ENCODE measurements at regions not wholly inside any gene's neighbourhood (a gene's known extent, or its start where the extent isn't known, plus 50 kb on each side); places are given as distances from the start of the nearest gene placed in this dataset.

DNA sequence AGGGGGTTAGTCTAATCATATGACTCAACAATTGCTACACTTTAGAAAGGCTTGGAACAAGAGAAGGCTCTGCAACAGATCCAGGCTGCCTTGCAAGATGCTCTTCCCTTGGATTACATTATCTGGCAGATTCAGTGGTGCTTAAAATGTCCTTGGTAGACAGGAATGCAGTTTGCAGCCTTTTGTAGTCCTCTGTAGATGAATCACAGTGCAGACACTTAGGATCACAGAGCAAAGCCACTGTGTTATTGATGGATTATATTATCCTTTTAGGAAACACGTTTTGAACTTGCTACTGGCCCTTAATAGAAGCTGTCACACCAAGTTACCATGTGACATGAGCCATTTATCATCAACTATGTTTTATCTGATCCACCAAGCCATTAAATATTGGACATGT is 152.2 kb downstream of the CBLN2 start:
- no peak for DNase-seq (ENCODE audit: low spot score in 2 of 2, unreplicated experiment in 2 of 2)
- Mint-ChIP-seq H3K36me3 (no peaks in the 10 kb centered on the region), H3K4me1 (no peaks in the 10 kb centered on the region), H3K4me3 (no peak overlapping the region), H3K9me3 (peaks cover 4% of the 10 kb centered on the region), H3K27ac (no peak overlapping the region), H3K27me3 (ENCODE audit: low read depth) (no peaks in the 10 kb centered on the region)
- TF ChIP-seq, protein P1, sequence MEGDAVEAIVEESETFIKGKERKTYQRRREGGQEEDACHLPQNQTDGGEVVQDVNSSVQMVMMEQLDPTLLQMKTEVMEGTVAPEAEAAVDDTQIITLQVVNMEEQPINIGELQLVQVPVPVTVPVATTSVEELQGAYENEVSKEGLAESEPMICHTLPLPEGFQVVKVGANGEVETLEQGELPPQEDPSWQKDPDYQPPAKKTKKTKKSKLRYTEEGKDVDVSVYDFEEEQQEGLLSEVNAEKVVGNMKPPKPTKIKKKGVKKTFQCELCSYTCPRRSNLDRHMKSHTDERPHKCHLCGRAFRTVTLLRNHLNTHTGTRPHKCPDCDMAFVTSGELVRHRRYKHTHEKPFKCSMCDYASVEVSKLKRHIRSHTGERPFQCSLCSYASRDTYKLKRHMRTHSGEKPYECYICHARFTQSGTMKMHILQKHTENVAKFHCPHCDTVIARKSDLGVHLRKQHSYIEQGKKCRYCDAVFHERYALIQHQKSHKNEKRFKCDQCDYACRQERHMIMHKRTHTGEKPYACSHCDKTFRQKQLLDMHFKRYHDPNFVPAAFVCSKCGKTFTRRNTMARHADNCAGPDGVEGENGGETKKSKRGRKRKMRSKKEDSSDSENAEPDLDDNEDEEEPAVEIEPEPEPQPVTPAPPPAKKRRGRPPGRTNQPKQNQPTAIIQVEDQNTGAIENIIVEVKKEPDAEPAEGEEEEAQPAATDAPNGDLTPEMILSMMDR (IDR thresholded peaks at IDR 0.05; ENCODE audit: unreplicated experiment): no peak

DNA sequence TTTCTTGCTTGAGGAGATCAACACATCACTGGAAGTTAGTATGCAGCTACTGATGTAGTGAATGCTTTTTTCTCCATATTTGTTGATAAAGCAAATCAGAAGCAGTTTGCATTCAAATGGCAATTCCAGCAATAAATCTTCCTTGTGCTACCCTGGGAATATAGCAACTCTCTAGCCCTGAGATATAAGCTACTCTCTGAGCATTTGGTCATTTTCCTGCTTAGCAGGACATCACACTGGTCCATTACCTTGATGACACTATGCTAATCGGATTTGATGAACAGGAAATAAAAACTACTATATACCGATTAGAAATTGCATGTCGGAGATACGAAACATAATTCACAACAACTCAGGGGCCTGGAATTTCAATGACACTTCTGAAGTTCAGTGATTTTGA is 152.7 kb downstream of the CBLN2 start:
- Mint-ChIP-seq H3K4me3 (no peak overlapping the region), H3K9me3 (peaks cover 4% of the 10 kb centered on the region), H3K27ac (no peak overlapping the region), H3K4me1 (no peaks in the 10 kb centered on the region), H3K27me3 (ENCODE audit: low read depth) (no peaks in the 10 kb centered on the region), H3K36me3 (no peaks in the 10 kb centered on the region)
- no peak for DNase-seq (ENCODE audit: low spot score in 2 of 2, unreplicated experiment in 2 of 2)
- TF ChIP-seq, protein P1 (IDR thresholded peaks at IDR 0.05; ENCODE audit: unreplicated experiment): no peak

DNA sequence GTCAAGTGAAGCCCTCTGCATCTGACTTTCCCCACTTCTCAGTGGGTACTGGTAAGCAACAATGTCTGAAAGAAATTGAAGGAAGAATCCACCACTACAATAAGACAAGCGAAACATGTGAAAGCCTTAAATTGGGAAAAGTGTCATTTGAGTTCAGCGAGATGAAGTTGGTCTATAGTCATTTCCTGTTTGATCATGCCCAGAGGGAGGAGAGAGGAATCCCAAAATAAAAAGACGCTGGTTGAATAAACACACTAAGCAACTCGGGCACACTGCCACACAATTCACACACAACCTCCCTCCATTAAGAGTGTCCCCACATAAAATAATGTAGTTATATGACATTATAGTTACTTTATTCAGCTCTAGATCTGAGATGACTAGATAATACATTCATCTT is 166.1 kb downstream of the CBLN2 start:
- TF ChIP-seq, protein P1 (IDR thresholded peaks at IDR 0.05; ENCODE audit: unreplicated experiment): no peak
- H3K27me3 Mint-ChIP-seq (ENCODE audit: low read depth): no peaks in the 10 kb centered on the region
- H3K27ac Mint-ChIP-seq: no peak overlapping the region
- no peaks in the 10 kb centered on the region for H3K36me3 Mint-ChIP-seq
- no peak overlapping the region for H3K4me3 Mint-ChIP-seq
- DNase-seq (ENCODE audit: low spot score in 2 of 2, unreplicated experiment in 2 of 2): no peak
- H3K4me1 Mint-ChIP-seq: no peaks in the 10 kb centered on the region
- peaks cover 8% of the 10 kb centered on the region for H3K9me3 Mint-ChIP-seq

DNA sequence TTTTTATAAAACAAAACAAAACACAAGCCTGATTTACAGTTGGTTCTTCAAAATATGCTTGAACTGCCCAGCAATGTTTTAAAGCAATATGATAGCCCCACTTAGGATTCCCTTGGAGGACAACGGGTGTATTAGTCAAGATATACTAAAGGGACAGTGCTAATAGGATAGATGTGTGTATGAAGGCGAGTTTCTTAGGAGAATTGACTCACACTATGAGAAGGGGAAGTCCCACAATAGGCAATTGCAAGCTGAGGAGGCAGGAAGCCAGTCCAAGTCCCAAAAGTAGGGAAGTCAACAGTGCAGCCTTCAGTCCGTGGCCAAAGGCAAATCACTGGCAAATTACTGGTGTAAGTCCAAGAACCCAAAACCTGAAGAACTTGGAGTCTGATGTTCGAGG is 167.9 kb downstream of the CBLN2 start:
- TF ChIP-seq, protein P1 (IDR thresholded peaks at IDR 0.05; ENCODE audit: unreplicated experiment): no peak
- H3K4me3 Mint-ChIP-seq: no peak overlapping the region
- H3K4me1 Mint-ChIP-seq: no peaks in the 10 kb centered on the region
- H3K9me3 Mint-ChIP-seq: peaks cover 13% of the 10 kb centered on the region
- H3K27ac Mint-ChIP-seq: no peak overlapping the region
- H3K27me3 Mint-ChIP-seq (ENCODE audit: low read depth): no peaks in the 10 kb centered on the region
- DNase-seq (ENCODE audit: low spot score in 2 of 2, unreplicated experiment in 2 of 2): no peak
- no peaks in the 10 kb centered on the region for H3K36me3 Mint-ChIP-seq

GRCh38 chr18:72375618-72376017 is 168.5 kb downstream of the CBLN2 start:
- DNase-seq (ENCODE audit: low spot score in 2 of 2, unreplicated experiment in 2 of 2): no peak
- H3K4me1 Mint-ChIP-seq: no peaks in the 10 kb centered on the region

More at GRCh38 chr18:72375618-72376017, 168.5 kb downstream of the CBLN2 start:
- H3K27me3 Mint-ChIP-seq (ENCODE audit: low read depth): no peaks in the 10 kb centered on the region
- TF ChIP-seq, protein P1 (IDR thresholded peaks at IDR 0.05; ENCODE audit: unreplicated experiment): no peak
- no peaks in the 10 kb centered on the region for H3K36me3 Mint-ChIP-seq
- peaks cover 19% of the 10 kb centered on the region for H3K9me3 Mint-ChIP-seq
- no peak overlapping the region for H3K27ac Mint-ChIP-seq
- H3K4me3 Mint-ChIP-seq: no peak overlapping the region
